ENCODE measurements at regions not wholly inside any gene's neighbourhood (a gene's known extent, or its start where the extent isn't known, plus 50 kb on each side); places are given as distances from the start of the nearest gene placed in this dataset.
"Not testable (repeated sequence)": the region's sequence is repeated elsewhere in the genome, so short reads cannot be mapped to it uniquely, and the experiment has no call there.

DNA sequence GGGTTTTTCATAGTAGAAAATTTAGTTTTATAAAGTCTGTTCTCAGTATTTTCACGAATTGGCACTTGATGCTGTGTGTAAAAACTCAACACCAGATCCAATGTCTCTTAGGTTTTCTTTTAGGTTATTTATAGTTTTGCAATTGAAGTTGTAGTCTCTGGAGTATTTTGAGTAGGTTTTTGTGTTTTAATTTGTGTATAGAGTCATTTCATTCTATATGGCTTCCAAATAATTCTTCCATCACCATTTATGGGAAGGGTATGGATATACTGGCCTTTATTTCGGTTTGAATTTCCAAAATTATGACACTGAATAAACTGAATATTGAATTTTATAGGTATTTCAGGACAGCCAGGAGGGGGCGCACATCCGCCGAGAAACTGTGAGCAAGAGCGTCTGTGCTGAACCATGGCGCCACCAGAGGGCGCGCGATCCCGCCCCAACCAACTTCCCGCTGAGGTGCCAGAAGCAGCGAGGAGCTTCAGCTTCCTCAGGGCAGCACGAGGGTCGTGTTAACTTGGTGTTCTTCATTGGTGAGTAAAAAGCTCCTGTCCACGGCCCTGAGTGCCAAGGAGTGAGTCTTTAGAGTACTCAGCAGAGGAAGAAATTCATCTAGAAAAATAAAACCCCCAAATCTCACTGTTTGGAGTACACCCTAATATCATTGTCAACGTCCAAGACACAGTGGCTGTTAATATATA is 207.5 kb downstream of the LMLN start:
- not testable (repeated sequence) for H3K27ac Mint-ChIP-seq; H3K4me3 Mint-ChIP-seq; H3K4me1 Mint-ChIP-seq (ENCODE audit: unreplicated experiment); H3K27me3 Mint-ChIP-seq; H3K9me3 Mint-ChIP-seq; H3K36me3 Mint-ChIP-seq
- TF ChIP-seq, protein P1, sequence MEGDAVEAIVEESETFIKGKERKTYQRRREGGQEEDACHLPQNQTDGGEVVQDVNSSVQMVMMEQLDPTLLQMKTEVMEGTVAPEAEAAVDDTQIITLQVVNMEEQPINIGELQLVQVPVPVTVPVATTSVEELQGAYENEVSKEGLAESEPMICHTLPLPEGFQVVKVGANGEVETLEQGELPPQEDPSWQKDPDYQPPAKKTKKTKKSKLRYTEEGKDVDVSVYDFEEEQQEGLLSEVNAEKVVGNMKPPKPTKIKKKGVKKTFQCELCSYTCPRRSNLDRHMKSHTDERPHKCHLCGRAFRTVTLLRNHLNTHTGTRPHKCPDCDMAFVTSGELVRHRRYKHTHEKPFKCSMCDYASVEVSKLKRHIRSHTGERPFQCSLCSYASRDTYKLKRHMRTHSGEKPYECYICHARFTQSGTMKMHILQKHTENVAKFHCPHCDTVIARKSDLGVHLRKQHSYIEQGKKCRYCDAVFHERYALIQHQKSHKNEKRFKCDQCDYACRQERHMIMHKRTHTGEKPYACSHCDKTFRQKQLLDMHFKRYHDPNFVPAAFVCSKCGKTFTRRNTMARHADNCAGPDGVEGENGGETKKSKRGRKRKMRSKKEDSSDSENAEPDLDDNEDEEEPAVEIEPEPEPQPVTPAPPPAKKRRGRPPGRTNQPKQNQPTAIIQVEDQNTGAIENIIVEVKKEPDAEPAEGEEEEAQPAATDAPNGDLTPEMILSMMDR (conservative IDR thresholded peaks at IDR 0.05) = peak; percentile 87
- peak; percentile 82 for DNase-seq (ENCODE audit: extremely low spot score, unreplicated experiment)

DNA sequence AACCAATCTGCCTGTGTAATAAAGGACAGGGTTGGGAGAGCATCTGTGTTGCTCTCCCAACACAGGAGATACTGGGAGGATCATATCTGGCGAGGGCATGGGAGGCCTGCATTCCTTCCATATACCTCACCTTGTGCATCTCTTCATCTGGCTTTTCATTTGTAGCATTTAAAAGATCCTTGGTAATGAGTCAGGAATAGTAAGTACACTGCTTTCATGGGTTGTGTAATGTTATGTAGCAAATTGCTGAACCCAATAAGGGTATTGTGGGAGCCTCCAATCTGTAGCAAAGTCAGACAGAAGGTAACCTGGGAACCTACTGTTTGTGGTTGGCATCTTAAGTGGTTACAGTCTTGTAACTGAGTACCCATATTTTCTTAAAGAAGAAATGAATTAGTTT is 210.8 kb downstream of the LMLN start:
- not testable (repeated sequence) for H3K27me3 Mint-ChIP-seq; H3K27ac Mint-ChIP-seq; H3K4me3 Mint-ChIP-seq; DNase-seq (ENCODE audit: extremely low spot score, unreplicated experiment); H3K4me1 Mint-ChIP-seq (ENCODE audit: unreplicated experiment); H3K36me3 Mint-ChIP-seq; H3K9me3 Mint-ChIP-seq

DNA sequence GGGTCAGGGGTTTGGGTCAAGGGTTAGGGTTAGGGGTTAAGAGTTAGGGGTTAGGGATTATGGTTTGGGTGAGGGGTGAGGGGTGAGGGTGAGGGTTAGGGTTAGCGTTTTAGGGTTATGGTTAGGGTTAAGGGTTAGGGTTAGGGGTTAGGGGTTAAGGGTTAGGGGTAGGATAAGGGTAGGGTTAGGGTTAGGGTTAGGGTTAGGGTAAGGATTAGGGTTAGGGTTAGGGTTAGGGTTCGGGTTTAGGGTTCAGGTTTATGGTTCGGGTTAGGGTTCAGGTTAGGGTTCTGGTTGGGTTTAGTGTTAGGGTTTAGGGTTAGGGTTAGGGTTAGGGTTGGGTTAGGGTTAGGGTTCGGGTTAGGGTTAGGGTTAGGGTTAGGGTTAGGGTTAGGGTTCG is 213.1 kb downstream of the LMLN start:
- H3K27me3 Mint-ChIP-seq = not testable (repeated sequence)

DNA sequence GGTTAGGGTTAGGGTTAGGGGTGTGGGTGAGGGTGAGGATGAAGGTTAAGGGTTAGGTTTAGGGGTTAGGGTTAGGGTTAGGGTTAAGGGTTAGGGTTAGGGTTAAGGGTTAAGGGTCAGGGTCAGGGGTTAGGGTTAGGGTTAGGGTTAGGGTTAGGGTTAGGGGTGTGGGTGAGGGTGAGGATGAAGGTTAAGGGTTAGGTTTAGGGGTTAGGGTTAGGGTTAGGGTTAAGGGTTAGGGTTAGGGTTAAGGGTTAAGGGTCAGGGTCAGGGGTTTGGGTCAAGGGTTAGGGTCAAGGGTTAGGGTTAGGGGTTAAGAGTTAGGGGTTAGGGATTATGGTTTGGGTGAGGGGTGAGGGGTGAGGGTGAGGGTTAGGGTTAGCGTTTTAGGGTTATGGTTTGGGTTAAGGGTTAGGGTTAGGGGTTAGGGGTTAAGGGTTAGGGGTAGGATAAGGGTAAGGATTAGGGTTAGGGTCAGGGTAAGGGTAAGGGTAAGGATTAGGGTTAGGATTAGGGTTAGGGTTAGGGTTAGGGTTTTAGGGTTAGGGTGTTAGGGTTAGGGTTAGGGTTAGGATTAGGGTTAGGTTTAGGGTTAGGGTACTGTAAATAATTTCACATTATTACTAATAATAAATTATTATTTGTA is 214.0 kb downstream of the LMLN start:
- not testable (repeated sequence) for H3K4me1 Mint-ChIP-seq (ENCODE audit: unreplicated experiment); H3K27me3 Mint-ChIP-seq; H3K36me3 Mint-ChIP-seq; DNase-seq (ENCODE audit: extremely low spot score, unreplicated experiment); H3K9me3 Mint-ChIP-seq; H3K27ac Mint-ChIP-seq; H3K4me3 Mint-ChIP-seq

More for the DNA sequence above, 213.1 kb downstream of the LMLN start:
- H3K4me3 Mint-ChIP-seq; H3K9me3 Mint-ChIP-seq; DNase-seq (ENCODE audit: extremely low spot score, unreplicated experiment); H3K4me1 Mint-ChIP-seq (ENCODE audit: unreplicated experiment); H3K36me3 Mint-ChIP-seq; H3K27ac Mint-ChIP-seq: not testable (repeated sequence)

Measured in type B pancreatic cell (in vitro differentiated cells).